HFF-Myc (cell line): ENCODE measurements at regions not wholly inside any gene's neighbourhood (a gene's known extent, or its start where the extent isn't known, plus 50 kb on each side); places are given as distances from the start of the nearest gene placed in this dataset.

Experiments
- DNase-seq: peaks from one replicate; pipeline ENCODE4 v3.0.0-alpha.2; 2011; ENCODE audit warnings: low read depth; ENCODE audit errors: extremely low read depth
- H3K4me3 ChIP-seq: replicated peaks from 2 replicates; pipeline ENCODE4 v1.5.1; 2011; ENCODE audit warnings: low read depth, mild to moderate bottlenecking, control low read depth, low read length
- TF ChIP-seq, protein P1 (sequence below): IDR thresholded peaks from 2 replicates; pipeline ENCODE4 v1.5.1; 2012; ENCODE audit warnings: mild to moderate bottlenecking, low read depth, low read length, control low read depth; ENCODE audit errors: missing control alignments

DNA sequence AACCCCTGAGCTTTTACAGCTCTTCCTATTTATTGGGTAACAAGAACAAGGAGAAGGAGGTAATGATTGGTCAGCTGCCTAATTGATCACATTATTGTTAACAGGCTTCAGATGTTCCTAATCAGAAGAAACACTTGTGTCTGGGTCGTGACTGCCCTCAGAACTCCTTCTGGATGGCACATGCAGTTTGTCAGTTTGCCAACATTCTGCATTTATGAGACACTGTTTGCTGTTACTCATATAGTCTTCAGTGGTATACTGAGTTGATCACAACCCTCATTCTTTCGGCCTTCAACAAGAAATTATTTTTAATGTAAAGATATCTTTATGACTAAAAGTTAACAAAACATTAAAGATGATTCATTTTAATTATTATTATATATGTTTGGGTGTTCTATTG is 95.7 kb upstream of the DOCK10 start:
- no peak for DNase-seq
- TF ChIP-seq, protein P1, sequence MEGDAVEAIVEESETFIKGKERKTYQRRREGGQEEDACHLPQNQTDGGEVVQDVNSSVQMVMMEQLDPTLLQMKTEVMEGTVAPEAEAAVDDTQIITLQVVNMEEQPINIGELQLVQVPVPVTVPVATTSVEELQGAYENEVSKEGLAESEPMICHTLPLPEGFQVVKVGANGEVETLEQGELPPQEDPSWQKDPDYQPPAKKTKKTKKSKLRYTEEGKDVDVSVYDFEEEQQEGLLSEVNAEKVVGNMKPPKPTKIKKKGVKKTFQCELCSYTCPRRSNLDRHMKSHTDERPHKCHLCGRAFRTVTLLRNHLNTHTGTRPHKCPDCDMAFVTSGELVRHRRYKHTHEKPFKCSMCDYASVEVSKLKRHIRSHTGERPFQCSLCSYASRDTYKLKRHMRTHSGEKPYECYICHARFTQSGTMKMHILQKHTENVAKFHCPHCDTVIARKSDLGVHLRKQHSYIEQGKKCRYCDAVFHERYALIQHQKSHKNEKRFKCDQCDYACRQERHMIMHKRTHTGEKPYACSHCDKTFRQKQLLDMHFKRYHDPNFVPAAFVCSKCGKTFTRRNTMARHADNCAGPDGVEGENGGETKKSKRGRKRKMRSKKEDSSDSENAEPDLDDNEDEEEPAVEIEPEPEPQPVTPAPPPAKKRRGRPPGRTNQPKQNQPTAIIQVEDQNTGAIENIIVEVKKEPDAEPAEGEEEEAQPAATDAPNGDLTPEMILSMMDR = no peak
- no peak overlapping the region for H3K4me3 ChIP-seq

DNA sequence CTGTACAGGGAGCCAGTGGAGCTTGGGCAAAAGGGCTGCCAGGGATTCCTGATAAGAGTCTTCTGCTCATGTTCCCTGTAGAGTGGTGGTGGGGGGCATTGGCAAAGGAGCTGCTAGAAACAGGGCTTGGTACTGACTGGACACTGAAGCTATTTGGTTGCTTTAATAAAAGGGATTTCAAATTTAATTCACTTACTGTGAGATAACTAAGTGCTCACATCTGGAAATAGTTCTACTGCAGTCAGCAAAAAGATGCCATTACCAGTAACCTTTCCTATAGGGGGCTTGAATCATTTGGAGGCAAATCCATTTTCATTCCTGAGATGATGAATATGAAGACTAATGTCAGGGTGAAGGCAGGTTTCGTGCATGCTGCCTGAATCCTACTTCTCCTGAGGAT is 94.3 kb upstream of the DOCK10 start:
- TF ChIP-seq, protein P1 = no peak
- no peak for DNase-seq
- no peak overlapping the region for H3K4me3 ChIP-seq

GRCh38 chr2:225131898-225132297 is 89.6 kb upstream of the DOCK10 start:
- no peak for DNase-seq
- H3K4me3 ChIP-seq = no peak overlapping the region
- TF ChIP-seq, protein P1 = no peak

DNA sequence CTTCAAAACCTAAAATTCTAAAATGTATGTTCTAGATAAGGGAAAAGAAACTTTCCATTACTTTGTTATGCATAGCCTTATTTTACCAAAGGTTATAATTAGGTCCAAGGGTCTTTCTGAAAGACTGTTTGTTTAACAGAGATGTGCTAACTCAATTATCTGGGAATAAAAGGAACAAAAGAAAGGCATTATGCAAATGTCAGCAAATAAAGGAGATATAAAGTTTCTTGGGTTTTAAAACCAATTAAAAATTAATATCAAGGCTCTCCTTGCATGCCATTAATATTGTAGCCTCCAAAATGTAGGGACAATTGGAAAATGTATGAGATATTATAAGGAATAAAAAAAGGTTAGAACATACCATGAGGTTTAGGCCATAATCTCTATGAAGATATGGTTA is 87.8 kb upstream of the DOCK10 start:
- TF ChIP-seq, protein P1 = no peak
- DNase-seq = no peak
- no peak overlapping the region for H3K4me3 ChIP-seq

GRCh38 chr2:225124311-225125017 is 82.2 kb upstream of the DOCK10 start:
- DNase-seq = no peak
- no peak overlapping the region for H3K4me3 ChIP-seq
- TF ChIP-seq, protein P1 = no peak

- no peak for DNase-seq
- H3K4me3 ChIP-seq = no peak overlapping the region
- TF ChIP-seq, protein P1 = peak; percentile 25
Observed at GRCh38 chr2:225122583-225123486, 80.6 kb upstream of the DOCK10 start.
